BJ (cell line): ENCODE measurements at regions not wholly inside any gene's neighbourhood (a gene's known extent, or its start where the extent isn't known, plus 50 kb on each side); places are given as distances from the start of the nearest gene placed in this dataset.

Experiments used
- CTCF ChIA-PET: fragments of 350-600 bp; formaldehyde crosslinking; extraction: SDS; loops from one replicate; lab custom pipeline; 2021; ENCODE audit warnings: antibody characterized with exemption, inconsistent platforms; lab: Yijun Ruan, JAX
- POLR2A ChIA-PET: fragments of 300-600 bp; sonication (Branson Sonifier 250); formaldehyde crosslinking; extraction: SDS; loops from one replicate; lab custom pipeline; 2021; ENCODE audit warnings: antibody characterized with exemption; lab: Charles Lee
- DNase-seq: peaks from one replicate; pipeline ENCODE4 v3.0.0-alpha.2; 2011; ENCODE audit warnings: low read depth
- H3K27me3 ChIP-seq: 2 replicates; pipeline ENCODE4 v1.6.0; 2011; ENCODE audit warnings: low read length; ENCODE audit not compliant: control insufficient read depth, insufficient read depth
- H3K36me3 ChIP-seq: 2 replicates; pipeline ENCODE4 v1.5.1; 2011; ENCODE audit warnings: low read length; ENCODE audit not compliant: control insufficient read depth, insufficient read depth
- H3K4me3 ChIP-seq: 2 replicates; pipeline ENCODE4 v1.5.1; 2011; ENCODE audit warnings: low read depth, mild to moderate bottlenecking, control low read depth, low read length
- CTCF ChIP-seq: IDR thresholded peaks from 2 replicates; pipeline ENCODE4 v1.5.1; 2011; ENCODE audit warnings: low read depth, mild to moderate bottlenecking, control low read depth, inconsistent platforms, low read length, moderate library complexity; ENCODE audit not compliant: insufficient read depth

- no peak overlapping the region for H3K4me3 ChIP-seq
- POLR2A ChIA-PET: no interaction called here
- no peak for TF ChIP-seq CTCF
- no peaks in the 10 kb centered on the region for H3K27me3 ChIP-seq
- no peaks in the 10 kb centered on the region for H3K36me3 ChIP-seq
- CTCF ChIA-PET: no interaction called here
- DNase-seq: no peak
These were observed 60.2 kb upstream of the ZFP64 start for GRCh38 chr20:52251827-52252226.

- Histone ChIP-seq H3K36me3 (no peaks in the 10 kb centered on the region), H3K4me3 (no peak overlapping the region), H3K27me3 (no peaks in the 10 kb centered on the region)
- CTCF ChIA-PET: no interaction called here
- DNase-seq: no peak
- POLR2A ChIA-PET: no interaction called here
- TF ChIP-seq CTCF: no peak
These were observed 59.6 kb upstream of the ZFP64 start for GRCh38 chr20:52251136-52251700.

GRCh38 chr20:52247548-52247947 lies 56.0 kb upstream of the ZFP64 start:
- CTCF ChIA-PET: no interaction called here
- no peak for DNase-seq
- Histone ChIP-seq H3K4me3 (no peak overlapping the region), H3K36me3 (no peaks in the 10 kb centered on the region), H3K27me3 (no peaks in the 10 kb centered on the region)
- POLR2A ChIA-PET: no interaction called here
- TF ChIP-seq CTCF: no peak

GRCh38 chr20:52246366-52246765 lies 54.8 kb upstream of the ZFP64 start:
- no peak for DNase-seq
- ChIA-PET CTCF (no interaction called here), POLR2A (no interaction called here)
- no peaks in the 10 kb centered on the region for H3K27me3 ChIP-seq
- no peaks in the 10 kb centered on the region for H3K36me3 ChIP-seq
- no peak overlapping the region for H3K4me3 ChIP-seq
- TF ChIP-seq CTCF: no peak

GRCh38 chr20:52244702-52245101 lies 53.1 kb upstream of the ZFP64 start:
- H3K27me3 ChIP-seq: no peaks in the 10 kb centered on the region
- no peak overlapping the region for H3K4me3 ChIP-seq
- DNase-seq: no peak
- no peaks in the 10 kb centered on the region for H3K36me3 ChIP-seq
- no peak for TF ChIP-seq CTCF
- ChIA-PET POLR2A (no interaction called here), CTCF (no interaction called here)
